HEK293T (cell line): ENCODE measurements at regions not wholly inside any gene's neighbourhood (a gene's known extent, or its start where the extent isn't known, plus 50 kb on each side); places are given as distances from the start of the nearest gene placed in this dataset.
A peak's percentile ranks its signal among the peaks of the same experiment; 100 is the strongest.

Experiments used
- CTCF ChIA-PET: fragments of 350-600 bp; formaldehyde crosslinking; extraction: SDS; loops from one replicate; lab custom pipeline; 2021; ENCODE audit warnings: antibody characterized with exemption, inconsistent platforms; lab: Yijun Ruan, JAX
- POLR2A ChIA-PET: fragments of 350-600 bp; formaldehyde crosslinking; extraction: SDS; loops from one replicate; lab custom pipeline; 2020; ENCODE audit warnings: antibody characterized with exemption, inconsistent platforms; lab: Yijun Ruan, JAX
- DNase-seq: peaks from one replicate; pipeline ENCODE4 v3.0.0; 2012; ENCODE audit warnings: mixed read lengths; ENCODE audit errors: extremely low spot score
- ARNT ChIP-seq: fragments of 450-650 bp; IDR thresholded peaks from 2 replicates; pipeline ENCODE4 v1.6.1; 2017; ENCODE audit warnings: mild to moderate bottlenecking
- BHLHE40 ChIP-seq: fragments of 450-650 bp; IDR thresholded peaks from 2 replicates; pipeline ENCODE4 v1.6.1; 2016; ENCODE audit warnings: mild to moderate bottlenecking, moderate library complexity, borderline replicate concordance
- CTBP1 ChIP-seq: fragments of 450-650 bp; IDR thresholded peaks from 2 replicates; pipeline ENCODE4 v1.6.1; 2016; ENCODE audit warnings: borderline replicate concordance
- ELF4 ChIP-seq: fragments of 450-650 bp; IDR thresholded peaks from 2 replicates; pipeline ENCODE4 v1.6.1; 2017; ENCODE audit warnings: antibody characterized with exemption
- FOXA1 ChIP-seq: fragments of 450-650 bp; IDR thresholded peaks from 2 replicates; pipeline ENCODE4 v1.6.1; 2016; ENCODE audit warnings: mild to moderate bottlenecking
- FOXK2 ChIP-seq: fragments of 450-650 bp; IDR thresholded peaks from 2 replicates; pipeline ENCODE4 v1.6.1; 2016; ENCODE audit warnings: mild to moderate bottlenecking
- FOXM1 ChIP-seq: fragments of 450-650 bp; IDR thresholded peaks from 2 replicates; pipeline ENCODE4 v1.6.1; 2017; ENCODE audit warnings: mild to moderate bottlenecking, borderline replicate concordance
- HDGF ChIP-seq: fragments of 450-650 bp; IDR thresholded peaks from 2 replicates; pipeline ENCODE4 v1.6.1; 2017; ENCODE audit warnings: antibody characterized with exemption, borderline replicate concordance
- L3MBTL2 ChIP-seq: fragments of 450-650 bp; conservative IDR thresholded peaks from 2 replicates; pipeline ENCODE4 v1.6.1; 2016; ENCODE audit warnings: mild to moderate bottlenecking
- LEF1 ChIP-seq: fragments of 450-650 bp; IDR thresholded peaks from 2 replicates; pipeline ENCODE4 v1.6.1; 2017; ENCODE audit warnings: mild to moderate bottlenecking, borderline replicate concordance
- NFRKB ChIP-seq: fragments of 450-650 bp; IDR thresholded peaks from 2 replicates; pipeline ENCODE4 v1.6.1; 2016; ENCODE audit warnings: mild to moderate bottlenecking, moderate library complexity
- SP1 ChIP-seq: fragments of 450-650 bp; IDR thresholded peaks from 2 replicates; pipeline ENCODE4 v1.6.1; 2017
- SUZ12 ChIP-seq: fragments of 450-650 bp; IDR thresholded peaks from 2 replicates; pipeline ENCODE4 v1.6.1; 2016; ENCODE audit warnings: mild to moderate bottlenecking
- TARDBP ChIP-seq: fragments of 450-650 bp; IDR thresholded peaks from 2 replicates; pipeline ENCODE4 v1.6.1; 2016
- ZNF384 ChIP-seq: fragments of 450-650 bp; IDR thresholded peaks from 2 replicates; pipeline ENCODE4 v1.6.1; 2016
- TF ChIP-seq, protein P1 (sequence below): fragments of 450-650 bp; IDR thresholded peaks from 2 replicates; pipeline ENCODE4 v1.6.1; 2016

DNA sequence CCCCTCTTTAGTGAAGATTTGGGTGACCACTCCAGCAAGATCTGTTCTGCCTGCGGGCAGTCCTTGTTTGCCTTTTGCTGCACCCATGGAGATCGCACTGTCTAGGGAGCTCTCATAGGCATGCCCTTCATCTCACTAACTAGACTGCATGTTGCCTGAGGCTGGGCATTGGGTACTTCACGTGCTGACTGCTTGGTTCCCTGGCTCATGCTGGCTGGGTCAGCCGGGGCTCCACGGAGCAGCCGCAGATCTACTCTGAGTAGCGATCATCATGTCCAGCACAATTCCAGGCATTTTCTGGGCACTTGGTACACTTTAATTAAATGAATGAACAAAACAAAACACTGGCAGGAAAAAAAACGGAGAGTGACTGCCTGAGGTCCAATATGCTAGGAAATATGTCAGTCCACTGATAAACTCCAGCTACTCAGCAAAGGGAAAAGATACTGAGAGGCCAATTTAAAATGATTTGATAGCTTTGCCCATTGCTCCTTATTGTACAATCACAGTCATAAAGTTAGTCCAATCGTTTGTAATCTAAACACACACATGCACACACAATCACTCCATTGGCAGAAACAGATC is 220.3 kb downstream of the C1D start:
- POLR2A ChIA-PET = no interaction called here
- CTCF ChIA-PET = interaction anchor here (0.6 to 2.0 kb wide), 2 partner anchors 192 to 226 kb away, joined by 3 to 5 read pairs; no protein-coding TSS in a partner anchor
- no peak for TF ChIP-seq L3MBTL2
- no peak for TF ChIP-seq LEF1
- no peak for TF ChIP-seq TARDBP
- TF ChIP-seq ELF4 = no peak
- TF ChIP-seq, protein P1, sequence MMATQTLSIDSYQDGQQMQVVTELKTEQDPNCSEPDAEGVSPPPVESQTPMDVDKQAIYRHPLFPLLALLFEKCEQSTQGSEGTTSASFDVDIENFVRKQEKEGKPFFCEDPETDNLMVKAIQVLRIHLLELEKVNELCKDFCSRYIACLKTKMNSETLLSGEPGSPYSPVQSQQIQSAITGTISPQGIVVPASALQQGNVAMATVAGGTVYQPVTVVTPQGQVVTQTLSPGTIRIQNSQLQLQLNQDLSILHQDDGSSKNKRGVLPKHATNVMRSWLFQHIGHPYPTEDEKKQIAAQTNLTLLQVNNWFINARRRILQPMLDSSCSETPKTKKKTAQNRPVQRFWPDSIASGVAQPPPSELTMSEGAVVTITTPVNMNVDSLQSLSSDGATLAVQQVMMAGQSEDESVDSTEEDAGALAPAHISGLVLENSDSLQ = no peak
- no peak for TF ChIP-seq ZNF384
- TF ChIP-seq ARNT = no peak
- TF ChIP-seq HDGF = no peak
- no peak for TF ChIP-seq FOXK2
- TF ChIP-seq CTBP1 = no peak
- TF ChIP-seq SP1 = no peak
- no peak for TF ChIP-seq SUZ12
- no peak for TF ChIP-seq NFRKB
- no peak for DNase-seq

DNA sequence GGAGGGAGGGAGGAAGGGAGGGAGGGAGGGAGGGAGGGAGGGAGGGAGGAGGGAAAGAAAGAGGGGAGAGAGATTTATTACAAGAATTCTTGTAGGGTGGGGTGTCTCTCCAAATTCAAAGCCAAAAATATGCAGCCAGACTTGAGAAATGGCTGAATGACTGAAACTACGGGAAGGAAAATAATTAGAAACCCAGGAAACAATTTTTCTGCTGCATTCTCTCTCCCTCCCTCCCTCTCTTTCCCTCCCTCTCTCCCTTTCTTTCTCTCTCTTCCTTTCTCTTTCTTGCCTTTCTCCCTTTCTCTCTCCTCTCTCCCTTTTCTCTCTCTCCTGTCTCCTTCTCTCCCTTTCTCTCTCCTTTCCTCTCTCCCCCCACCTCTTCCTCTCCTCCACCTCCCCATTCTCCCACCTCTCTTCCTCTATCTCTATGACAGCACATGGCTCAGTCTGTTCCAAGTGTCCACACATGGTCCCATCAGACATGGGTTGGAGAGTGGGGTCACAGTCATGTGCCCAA is 218.7 kb downstream of the C1D start:
- TF ChIP-seq FOXA1 (no peak), ZNF384 (no peak), TARDBP (no peak), SUZ12 (no peak), FOXK2 (no peak), ARNT (no peak), NFRKB (no peak), ELF4 (no peak)
- TF ChIP-seq, protein P1 = no peak
- ChIA-PET POLR2A (no interaction called here), CTCF (no interaction called here)
- DNase-seq = no peak

DNA sequence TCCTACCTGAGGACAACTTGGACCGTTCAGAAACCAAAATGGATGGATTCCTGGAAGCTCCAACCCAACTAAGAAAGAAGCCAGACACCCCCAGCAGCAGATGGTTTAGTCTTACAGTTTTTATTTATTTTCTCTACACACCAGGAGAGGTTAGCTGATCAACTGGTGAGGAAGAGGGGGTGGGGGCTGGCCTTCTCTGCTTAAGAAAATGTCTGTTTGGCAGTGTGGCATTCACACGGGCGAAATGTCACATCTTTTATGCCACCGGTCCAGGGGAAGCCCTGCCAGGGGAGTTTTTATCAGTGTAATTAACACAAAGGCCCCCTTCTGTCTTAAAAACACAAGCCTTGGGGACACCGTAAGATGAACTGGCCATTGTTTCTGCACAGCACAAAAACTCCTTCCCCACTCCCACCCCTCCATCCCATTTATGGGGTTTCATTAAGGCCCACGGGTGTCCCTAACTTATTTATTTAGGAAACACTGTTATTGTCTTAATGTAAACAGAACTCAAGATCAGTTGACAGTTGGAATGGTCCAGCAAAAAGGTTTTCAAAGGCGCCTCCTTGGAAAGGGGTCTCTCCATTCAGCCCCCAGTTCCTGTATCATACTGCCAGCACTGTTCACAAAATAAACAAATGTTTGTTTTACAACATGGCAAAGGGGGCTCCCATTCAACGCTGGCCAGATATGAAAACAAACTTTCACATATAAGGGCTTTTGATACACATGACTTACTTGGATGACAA is 217.0 kb downstream of the C1D start:
- CTCF ChIA-PET = interaction anchor here (0.6 to 1.2 kb wide), 6 partner anchors 16 to 1412 kb away, joined by 3 to 4 read pairs (median 3); no protein-coding TSS in a partner anchor
- POLR2A ChIA-PET = no interaction called here

DNA sequence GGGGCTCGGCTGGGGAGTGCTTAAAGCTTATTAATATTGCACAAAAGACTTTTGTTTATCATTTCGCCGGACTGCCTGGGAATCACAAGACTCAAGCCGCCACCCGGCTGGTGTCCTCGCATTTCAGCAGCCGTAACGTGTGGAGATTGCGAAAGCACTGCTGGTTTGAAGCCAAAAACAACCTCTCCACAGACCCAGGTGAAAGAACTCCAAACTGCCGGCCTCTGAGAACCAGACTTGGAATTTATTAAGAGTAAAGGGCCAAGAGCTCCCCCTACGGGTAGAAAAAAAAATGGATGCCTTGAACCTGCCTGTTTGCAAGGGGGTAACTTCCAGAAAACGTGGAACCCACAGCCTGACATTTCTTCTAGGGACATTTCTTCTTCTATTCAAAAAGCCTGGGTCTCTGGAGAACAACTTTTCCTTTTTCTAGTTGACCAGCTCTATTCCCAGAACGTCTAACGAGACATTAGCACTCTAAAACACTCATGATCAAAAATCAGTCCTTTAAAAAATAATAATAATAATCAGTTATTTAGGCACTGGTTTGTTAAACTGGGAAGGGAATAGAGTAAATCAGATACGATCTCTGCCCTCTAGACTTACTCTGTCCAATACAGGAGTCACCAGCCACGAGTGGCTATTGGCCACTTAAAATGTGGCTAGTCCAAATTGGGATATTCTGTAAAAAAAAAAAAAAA is 216.3 kb downstream of the C1D start:
- ChIA-PET CTCF (interaction anchor here (0.6 to 1.2 kb wide), 5 partner anchors 16 to 1413 kb away, joined by 3 to 4 read pairs (median 3); no protein-coding TSS in a partner anchor), POLR2A (no interaction called here)
- peak; percentile 84 for DNase-seq
- TF ChIP-seq, protein P1 = 0 out of 2 replicates have a peak, but pooled peaks have one; percentile 10
- no peak for TF ChIP-seq BHLHE40

More for the DNA sequence above, 217.0 kb downstream of the C1D start:
- no peak for TF ChIP-seq HDGF
- peak; percentile 9 for DNase-seq

DNA sequence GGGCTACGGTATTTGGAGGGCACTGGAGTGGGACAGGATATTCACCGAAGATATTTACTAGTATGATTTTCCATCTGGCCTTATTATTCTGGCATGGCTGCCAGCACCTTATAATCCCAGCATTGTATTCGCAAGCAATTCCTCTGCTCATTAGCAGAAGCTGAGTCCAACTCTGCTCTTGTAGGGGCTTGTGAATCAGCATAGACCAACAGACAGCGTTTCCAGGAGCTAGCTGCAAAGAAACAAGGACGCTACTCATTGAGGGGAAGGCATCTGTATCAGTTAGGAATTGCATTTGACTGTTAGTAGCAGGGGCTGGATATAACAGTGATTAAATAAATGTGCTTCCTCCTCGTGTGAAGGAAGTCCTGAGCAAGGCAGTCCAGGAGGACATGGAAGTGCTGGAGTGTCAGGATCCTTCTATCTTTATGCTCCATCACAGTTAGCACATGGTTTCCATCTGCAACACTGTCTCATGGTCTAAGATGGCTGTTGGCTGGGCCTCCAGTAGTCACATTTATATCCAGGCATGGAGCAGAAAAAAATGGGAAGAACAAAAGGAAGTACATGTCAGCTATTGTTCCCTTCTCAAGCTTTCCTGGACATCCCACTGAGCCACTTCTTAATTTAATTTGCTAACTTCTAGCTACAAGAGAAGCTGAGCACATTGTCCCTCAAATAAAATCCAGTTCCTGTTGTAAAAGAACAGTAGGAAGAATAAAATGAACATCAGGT is 214.1 kb downstream of the C1D start:
- TF ChIP-seq LEF1 (no peak), TARDBP (no peak), CTBP1 (no peak), HDGF (no peak), BHLHE40 (no peak), ARNT (no peak), SP1 (no peak), FOXK2 (no peak), L3MBTL2 (no peak), ELF4 (no peak), FOXM1 (no peak), ZNF384 (no peak), FOXA1 (no peak), NFRKB (no peak)
- TF ChIP-seq, protein P1 = no peak
- CTCF ChIA-PET = interaction anchor here (0.9 kb wide), 1 partner anchor 115 kb away, joined by 3 read pairs; no protein-coding TSS in a partner anchor
- POLR2A ChIA-PET = no interaction called here
- DNase-seq = no peak
